ENCODE measurements at regions not wholly inside any gene's neighbourhood (a gene's known extent, or its start where the extent isn't known, plus 50 kb on each side); places are given as distances from the start of the nearest gene placed in this dataset.

GRCh38 chr1:48054232-48054631 is 57.0 kb upstream of the TRABD2B start:
- no peak for DNase-seq (ENCODE audit: low read depth in 2 of 2)

GRCh38 chr1:48052923-48053291 is 55.7 kb upstream of the TRABD2B start:
- DNase-seq (ENCODE audit: low read depth in 2 of 2): no peak

- no peak for DNase-seq (ENCODE audit: low read depth in 2 of 2)
Observed at GRCh38 chr1:48051466-48052126, 54.4 kb upstream of the TRABD2B start.

GRCh38 chr1:48049823-48050535 is 52.8 kb upstream of the TRABD2B start:
- DNase-seq (ENCODE audit: low read depth in 2 of 2): no peak

GRCh38 chr1:48048980-48049379 is 51.8 kb upstream of the TRABD2B start:
- no peak for DNase-seq (ENCODE audit: low read depth in 2 of 2)

- no peak for DNase-seq (ENCODE audit: low read depth in 2 of 2)
Observed at GRCh38 chr1:48048064-48048463, 50.9 kb upstream of the TRABD2B start.

GRCh38 chr1:48047116-48047515 is 49.9 kb upstream of the TRABD2B start:
- no peak for DNase-seq (ENCODE audit: low read depth in 2 of 2)
